Endothelial cell of hepatic sinusoid (primary cell): ENCODE measurements at regions not wholly inside any gene's neighbourhood (a gene's known extent, or its start where the extent isn't known, plus 50 kb on each side); places are given as distances from the start of the nearest gene placed in this dataset.

Experiments used
- in situ Hi-C: cut with HindIII; loops from 2 replicates; pipeline ENCODE4 v1.10.0; 2017; ENCODE audit warnings: low sequenced_read_pairs

DNA sequence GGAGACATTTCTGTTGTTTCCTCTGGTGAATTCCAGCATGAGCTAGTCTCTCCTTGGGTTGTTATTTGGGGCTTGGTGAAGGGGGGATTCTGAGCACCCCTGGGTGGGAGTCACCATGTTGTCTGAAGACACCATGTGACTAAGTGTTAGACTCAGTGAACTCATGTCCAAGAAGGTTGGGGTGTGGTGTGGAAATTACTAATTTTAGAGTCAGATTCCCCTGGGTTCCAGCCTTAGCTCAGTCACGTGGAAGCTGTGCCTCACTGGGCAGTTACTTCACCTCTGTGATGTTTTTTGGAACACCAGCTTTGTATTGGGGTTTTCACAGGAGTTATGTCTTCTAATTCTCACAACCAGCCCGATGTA is 171.5 kb downstream of the RPLP1 start:
- in situ Hi-C loops, result no loop called here

- in situ Hi-C loops, result no loop called here
These were observed 172.2 kb downstream of the RPLP1 start for GRCh38 chr15:69624816-69625215.

GRCh38 chr15:69625328-69625727 is 172.7 kb downstream of the RPLP1 start:
- in situ Hi-C loops, result no loop called here

DNA sequence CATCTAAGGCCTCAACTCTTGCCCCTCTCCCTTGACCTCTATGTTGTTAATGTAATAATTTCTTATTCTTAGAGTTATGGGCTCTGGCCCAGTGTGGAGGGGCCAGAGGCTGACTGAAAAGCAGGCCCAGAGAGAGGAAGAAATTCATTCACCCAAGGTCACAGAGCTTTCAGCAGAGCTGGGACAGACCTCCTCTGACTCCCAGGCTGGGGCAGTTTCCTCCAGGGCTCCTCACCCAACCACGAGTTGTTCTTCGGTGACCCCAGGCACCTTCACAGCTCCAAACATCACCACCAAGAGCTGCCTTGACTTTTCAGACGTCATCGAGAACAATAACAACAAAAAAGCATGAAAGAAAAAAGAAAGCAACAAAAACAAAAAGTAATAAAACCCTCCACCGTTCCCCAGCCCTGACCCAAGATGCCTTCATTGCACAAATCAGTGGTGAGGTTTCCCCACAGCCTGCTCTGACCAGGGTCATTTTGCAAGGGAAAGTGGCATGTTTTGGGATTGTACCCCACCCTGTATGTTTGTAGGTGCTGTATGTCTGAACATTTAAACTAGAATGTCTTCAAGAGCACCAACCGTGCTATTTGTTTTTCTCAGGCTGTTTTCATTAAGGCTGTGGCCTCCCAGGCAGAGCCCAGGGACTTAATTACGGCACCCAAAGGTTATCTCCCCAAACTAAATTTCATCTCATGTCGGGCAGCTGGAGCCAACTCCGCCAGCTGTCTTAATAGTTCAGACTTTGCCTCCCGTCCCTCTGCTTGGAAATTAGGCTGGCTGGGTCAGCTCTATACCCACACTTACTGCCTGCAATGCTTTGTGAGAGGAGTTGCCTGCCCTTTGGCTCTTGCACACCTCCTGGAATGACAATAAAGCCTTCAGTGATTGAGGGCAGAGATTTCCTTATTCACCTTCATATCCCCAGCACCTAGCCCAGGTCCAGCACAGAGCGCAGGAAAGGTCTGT is 173.8 kb downstream of the RPLP1 start:
- in situ Hi-C loops, result no loop called here

DNA sequence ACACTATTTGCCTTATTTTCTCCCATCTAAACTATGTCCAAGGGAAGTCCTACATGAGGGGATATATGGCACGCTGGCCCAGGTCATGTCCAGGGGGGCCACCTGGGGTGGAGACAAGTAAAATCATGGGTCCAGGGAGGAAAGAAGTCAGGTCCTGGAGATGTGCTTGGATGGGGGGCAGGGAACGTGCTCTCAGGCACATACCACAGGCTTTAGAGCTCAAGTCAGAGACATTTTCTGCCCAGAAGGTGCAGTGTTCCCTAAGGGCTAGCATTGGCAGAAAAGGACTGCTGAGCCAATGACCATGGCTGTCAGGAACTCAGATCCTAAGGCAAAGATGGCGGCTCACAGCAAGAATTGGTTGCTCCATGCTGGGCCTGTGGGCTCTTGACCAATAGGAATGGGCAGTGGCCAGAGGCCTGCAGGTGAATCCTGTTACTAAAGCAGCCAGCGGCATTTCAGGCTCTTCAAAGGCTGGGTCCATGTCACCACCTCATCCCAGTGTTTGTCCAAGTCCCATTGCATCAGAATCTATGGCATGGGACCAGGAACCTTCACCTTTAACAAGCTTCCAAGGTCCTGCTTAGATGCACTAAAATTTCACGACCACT is 175.0 kb downstream of the RPLP1 start:
- in situ Hi-C loops, result no loop called here

DNA sequence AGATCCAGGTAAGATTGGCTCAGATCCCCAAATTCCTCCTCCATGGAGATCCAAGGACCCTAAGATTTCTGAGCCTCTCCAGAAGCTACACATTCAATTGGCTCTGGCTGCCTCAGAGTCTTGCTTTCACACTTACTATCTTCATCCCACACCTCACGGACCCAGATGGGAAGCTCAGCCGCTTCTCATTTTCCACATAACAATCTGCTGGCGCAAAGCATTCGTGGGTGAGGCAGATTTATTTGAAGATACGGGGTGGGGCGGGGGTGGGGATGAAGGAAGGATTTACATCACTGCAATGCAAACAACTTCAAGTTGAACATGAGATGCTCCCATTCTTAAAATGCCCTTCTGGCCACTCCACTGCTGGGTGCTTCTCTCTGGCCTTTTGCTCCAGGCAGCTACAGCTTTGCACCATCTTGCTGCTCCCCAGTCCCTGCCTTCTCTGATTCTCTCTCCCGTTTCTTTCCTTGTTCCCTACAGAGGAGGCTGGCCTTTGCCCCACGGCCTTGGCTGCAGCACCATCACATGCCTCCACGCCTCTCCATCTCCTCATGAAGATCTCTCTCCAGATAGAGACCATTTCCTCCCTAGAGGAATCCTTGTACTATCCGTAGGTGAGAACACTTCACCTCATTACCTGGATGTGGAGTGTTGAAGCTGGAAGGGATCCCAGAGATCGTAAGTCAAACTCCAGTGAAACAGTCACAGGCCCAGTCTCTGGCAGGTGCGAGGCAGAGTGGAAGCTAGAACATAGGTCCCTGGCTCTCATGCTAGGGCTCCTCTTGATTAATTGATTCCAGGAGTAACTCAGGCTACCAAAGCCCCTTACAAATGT is 175.9 kb downstream of the RPLP1 start:
- in situ Hi-C loops, result no loop called here

DNA sequence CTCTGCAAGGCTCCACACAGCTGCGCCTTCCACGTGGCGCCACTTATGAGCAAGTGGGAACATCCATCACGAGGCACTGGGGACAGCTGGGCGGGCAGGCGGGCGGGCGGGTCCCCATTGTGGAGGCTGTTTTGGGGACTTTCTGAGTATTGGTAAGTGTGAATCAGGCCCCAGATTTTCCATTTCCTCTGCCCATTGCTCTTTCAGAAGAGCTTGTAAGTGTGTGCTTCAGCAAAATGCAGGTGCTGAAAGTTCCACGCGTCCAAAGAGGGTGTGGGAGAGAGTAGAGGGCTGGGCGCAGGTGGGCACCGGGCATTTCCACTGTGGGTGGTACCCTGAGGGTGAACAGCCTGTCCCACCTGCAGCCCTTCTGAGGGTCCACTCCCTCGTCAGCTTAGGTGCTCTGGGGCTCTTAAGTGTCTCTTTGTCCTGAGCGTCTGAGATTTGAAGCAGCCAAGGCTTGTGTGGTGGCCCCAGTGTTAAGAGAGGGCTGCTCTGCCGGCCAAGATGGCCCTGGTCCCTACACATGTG is 177.1 kb downstream of the RPLP1 start:
- in situ Hi-C loops, result no loop called here

GRCh38 chr15:69631005-69631404 is 178.4 kb downstream of the RPLP1 start:
- in situ Hi-C loops, result no loop called here

DNA sequence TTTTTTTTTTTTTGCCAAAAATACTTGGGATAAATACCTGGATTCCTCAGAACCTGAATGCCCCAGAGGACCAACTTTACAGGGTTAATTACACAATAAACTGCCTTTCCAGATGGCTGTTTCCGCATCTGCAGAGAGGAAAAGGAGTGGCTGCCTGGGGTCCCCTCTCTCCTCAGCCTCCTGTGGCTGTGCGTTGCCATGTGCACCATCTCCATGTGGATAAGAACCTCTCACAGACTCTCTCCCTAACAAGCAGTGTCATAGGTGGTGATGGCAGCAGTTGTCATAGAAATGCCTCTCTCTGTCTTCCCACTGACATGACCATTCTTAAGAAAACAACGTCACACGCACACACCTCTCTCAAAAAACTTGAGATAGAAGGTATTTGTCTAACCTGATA is 179.4 kb downstream of the RPLP1 start:
- in situ Hi-C loops, result no loop called here

DNA sequence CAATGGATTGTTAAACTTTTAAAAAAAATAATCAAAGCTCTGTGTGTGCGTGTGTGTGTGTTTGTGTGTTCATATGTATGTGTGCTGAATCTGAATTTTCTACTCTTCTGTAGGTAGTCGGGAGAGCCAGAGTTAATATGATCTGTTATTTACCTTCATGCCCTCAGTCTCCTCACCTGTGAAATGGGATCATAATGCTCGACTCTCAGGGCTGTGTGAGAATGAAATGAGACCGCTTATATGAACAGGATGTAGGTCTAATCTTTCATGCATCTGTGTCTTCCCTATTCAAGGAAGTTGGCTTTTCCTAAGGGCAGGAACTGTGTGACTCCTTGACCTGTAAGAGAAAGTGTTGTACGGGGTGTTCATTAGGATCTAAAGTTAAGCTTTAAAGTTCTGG is 182.2 kb downstream of the RPLP1 start:
- in situ Hi-C loops, result no loop called here

GRCh38 chr15:69636169-69636915 is 183.7 kb downstream of the RPLP1 start:
- in situ Hi-C loops, result no loop called here

DNA sequence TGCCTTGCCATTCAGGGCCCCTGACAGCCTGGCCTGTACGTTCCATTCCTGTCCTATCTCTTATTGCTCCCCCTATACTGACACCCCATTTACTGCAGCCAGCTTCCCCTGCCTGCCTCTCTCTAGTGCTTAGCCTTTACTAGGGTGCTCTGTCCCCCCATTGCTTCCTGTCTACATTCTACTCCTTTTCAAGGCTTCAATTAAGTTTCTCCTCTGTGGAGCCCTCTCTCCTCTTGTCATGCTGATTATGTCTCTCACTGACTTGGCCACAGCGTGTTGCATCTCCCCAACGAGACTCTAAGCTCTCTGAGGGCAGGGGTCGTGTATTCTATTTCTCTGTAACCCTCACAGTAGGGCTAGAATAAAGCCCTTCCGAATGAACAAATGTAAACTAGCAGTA is 185.2 kb downstream of the RPLP1 start:
- in situ Hi-C loops, result no loop called here

GRCh38 chr15:69643476-69643875 is 190.9 kb downstream of the RPLP1 start:
- in situ Hi-C loops, result no loop called here

- in situ Hi-C loops, result no loop called here
These were observed 191.4 kb downstream of the RPLP1 start for GRCh38 chr15:69643971-69644370.

DNA sequence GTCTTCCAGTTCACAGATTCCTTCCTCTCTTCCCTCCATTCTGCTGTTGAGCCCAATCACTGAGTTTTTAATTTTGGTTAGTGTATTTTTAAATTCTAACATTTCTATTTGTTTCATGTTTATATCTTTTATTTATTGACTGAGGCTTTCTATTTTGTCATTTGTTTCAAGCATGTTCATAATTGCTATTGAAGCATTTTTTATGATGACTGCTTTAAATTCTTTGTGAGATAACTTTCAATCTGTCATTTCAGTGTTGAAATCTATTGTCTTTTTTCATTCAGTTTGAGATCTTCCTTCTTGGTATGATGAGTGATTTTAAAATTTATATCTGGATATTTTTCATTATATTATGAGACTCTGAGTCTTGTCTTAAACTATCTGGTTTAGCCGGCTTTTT is 192.3 kb downstream of the RPLP1 start:
- in situ Hi-C loops, result no loop called here

GRCh38 chr15:69647142-69647513 is 194.5 kb downstream of the RPLP1 start:
- in situ Hi-C loops, result no loop called here

GRCh38 chr15:69648212-69648611 is 195.6 kb downstream of the RPLP1 start:
- in situ Hi-C loops, result no loop called here

- in situ Hi-C loops, result no loop called here
These were observed 196.4 kb downstream of the RPLP1 start for GRCh38 chr15:69648775-69649735.

- in situ Hi-C loops, result no loop called here
These were observed 199.7 kb downstream of the RPLP1 start for GRCh38 chr15:69652293-69652692.
